ENCODE measurements at regions not wholly inside any gene's neighbourhood (a gene's known extent, or its start where the extent isn't known, plus 50 kb on each side); places are given as distances from the start of the nearest gene placed in this dataset.

DNA sequence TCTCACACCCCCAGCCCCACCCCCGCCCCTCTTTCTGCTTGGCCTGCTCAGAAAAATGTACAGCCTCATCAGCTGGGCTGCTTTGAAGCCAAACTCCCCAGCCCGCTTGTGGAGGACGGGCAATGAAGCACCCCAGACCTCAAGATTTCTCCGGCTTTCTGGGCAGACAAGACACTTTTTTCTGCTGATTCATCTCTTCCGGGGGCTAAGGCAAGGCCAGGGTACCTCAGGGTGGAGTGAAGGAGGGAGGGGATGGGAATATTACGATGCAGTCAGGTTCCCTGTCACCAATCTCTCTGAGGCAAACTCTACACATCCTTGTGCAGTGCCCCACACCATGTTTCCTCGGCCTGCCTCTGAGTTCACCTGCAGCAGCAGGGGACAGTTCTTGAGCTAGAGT lies 66.9 kb upstream of the ATP6AP2 start:
- Histone ChIP-seq H3K4me3 (ENCODE audit: low read length) (no peak overlapping the region), H3K27ac (ENCODE audit: low read length) (no peak overlapping the region), H3K27me3 (ENCODE audit: control insufficient read depth, insufficient read depth, low read length) (no peaks in the 10 kb centered on the region), H3K9me3 (ENCODE audit: control insufficient read depth, insufficient read depth, low read length) (no peaks in the 10 kb centered on the region), H3K4me1 (ENCODE audit: control insufficient read depth, insufficient read depth, low read length) (no peaks in the 10 kb centered on the region), H3K36me3 (ENCODE audit: control insufficient read depth, insufficient read depth, low read length) (no peaks in the 10 kb centered on the region)
- Mint-ChIP-seq H3K4me3 (no peak overlapping the region), H3K9me3 (no peaks in the 10 kb centered on the region), H3K4me1 (no peaks in the 10 kb centered on the region), H3K27ac (no peak overlapping the region), H3K27me3 (ENCODE audit: low read depth in 2 of 2) (peaks cover 5 to 8% of the 10 kb centered on the region in 2 donors), H3K36me3 (no peaks in the 10 kb centered on the region)
- WGBS (ENCODE audit: insufficient coverage), result 82% methylated on average over 7 of the region's 7 CpGs
- no peak for ATAC-seq
- intact Hi-C loops (cut with micrococcal nuclease), result no loop called here
- DNase-seq, result no peak
- no peak for TF ChIP-seq CTCF (IDR thresholded peaks at IDR 0.05)

- Histone ChIP-seq H3K27me3 (ENCODE audit: control insufficient read depth, insufficient read depth, low read length) (no peaks in the 10 kb centered on the region), H3K4me1 (ENCODE audit: control insufficient read depth, insufficient read depth, low read length) (no peaks in the 10 kb centered on the region), H3K27ac (ENCODE audit: low read length) (no peak overlapping the region), H3K36me3 (ENCODE audit: control insufficient read depth, insufficient read depth, low read length) (no peaks in the 10 kb centered on the region), H3K4me3 (ENCODE audit: low read length) (no peak overlapping the region), H3K9me3 (ENCODE audit: control insufficient read depth, insufficient read depth, low read length) (no peaks in the 10 kb centered on the region)
- Mint-ChIP-seq H3K9me3 (no peaks in the 10 kb centered on the region), H3K36me3 (no peaks in the 10 kb centered on the region), H3K27ac (no peak overlapping the region), H3K27me3 (ENCODE audit: low read depth in 2 of 2) (peaks cover 0 to 5% of the 10 kb centered on the region in 2 donors), H3K4me3 (no peak overlapping the region), H3K4me1 (no peaks in the 10 kb centered on the region)
- no peak for TF ChIP-seq CTCF (IDR thresholded peaks at IDR 0.05)
- no peak for ATAC-seq
- no peak for DNase-seq
- intact Hi-C loops (cut with micrococcal nuclease), result no loop called here
- WGBS (ENCODE audit: insufficient coverage), result 90% methylated on average over 5 of the region's 5 CpGs
These were observed 67.8 kb upstream of the ATP6AP2 start for GRCh38 chrX:40513012-40513411.

DNA sequence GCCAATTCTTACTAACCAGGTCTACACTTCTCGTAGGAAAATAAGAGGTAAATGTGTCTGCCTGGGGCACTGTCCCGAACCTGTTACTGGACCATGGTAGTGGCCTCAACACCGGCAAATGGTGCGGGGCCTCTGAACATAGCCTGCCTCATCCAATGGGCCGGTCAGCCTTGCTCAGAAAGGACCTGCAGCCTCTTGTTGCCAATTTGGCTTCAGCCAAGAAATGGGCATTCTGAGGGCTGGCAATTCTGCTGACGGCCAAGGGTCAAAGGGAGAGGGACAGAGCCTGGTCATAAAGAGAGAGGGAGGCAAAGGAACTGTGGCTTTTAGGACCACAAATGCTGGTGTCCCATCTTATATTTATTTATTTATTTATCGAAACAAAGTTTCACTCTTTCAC lies 69.5 kb upstream of the ATP6AP2 start:
- Histone ChIP-seq H3K27ac (ENCODE audit: low read length) (no peak overlapping the region), H3K4me3 (ENCODE audit: low read length) (no peak overlapping the region), H3K36me3 (ENCODE audit: control insufficient read depth, insufficient read depth, low read length) (no peaks in the 10 kb centered on the region), H3K27me3 (ENCODE audit: control insufficient read depth, insufficient read depth, low read length) (no peaks in the 10 kb centered on the region), H3K9me3 (ENCODE audit: control insufficient read depth, insufficient read depth, low read length) (no peaks in the 10 kb centered on the region), H3K4me1 (ENCODE audit: control insufficient read depth, insufficient read depth, low read length) (no peaks in the 10 kb centered on the region)
- DNase-seq (no peak), ATAC-seq (no peak)
- TF ChIP-seq CTCF (IDR thresholded peaks at IDR 0.05), result no peak
- 89% methylated on average over 6 of the region's 7 CpGs for WGBS (ENCODE audit: insufficient coverage)
- H3K36me3 Mint-ChIP-seq, result no peaks in the 10 kb centered on the region
- no peak overlapping the region for H3K4me3 Mint-ChIP-seq
- peaks cover 0 to 5% of the 10 kb centered on the region in 2 donors for H3K27me3 Mint-ChIP-seq (ENCODE audit: low read depth in 2 of 2)
- no peaks in the 10 kb centered on the region for H3K9me3 Mint-ChIP-seq
- intact Hi-C loops (cut with micrococcal nuclease), result no loop called here
- H3K4me1 Mint-ChIP-seq, result no peaks in the 10 kb centered on the region
- no peak overlapping the region for H3K27ac Mint-ChIP-seq

- H3K9me3 Mint-ChIP-seq, result no peaks in the 10 kb centered on the region
- Histone ChIP-seq H3K4me3 (ENCODE audit: low read length) (no peak overlapping the region), H3K27ac (ENCODE audit: low read length) (no peak overlapping the region), H3K36me3 (ENCODE audit: control insufficient read depth, insufficient read depth, low read length) (no peaks in the 10 kb centered on the region), H3K4me1 (ENCODE audit: control insufficient read depth, insufficient read depth, low read length) (no peaks in the 10 kb centered on the region), H3K27me3 (ENCODE audit: control insufficient read depth, insufficient read depth, low read length) (no peaks in the 10 kb centered on the region), H3K9me3 (ENCODE audit: control insufficient read depth, insufficient read depth, low read length) (no peaks in the 10 kb centered on the region)
- H3K4me3 Mint-ChIP-seq, result no peak overlapping the region
- ATAC-seq (no peak), DNase-seq (no peak)
- no peaks in the 10 kb centered on the region for H3K4me1 Mint-ChIP-seq
- H3K36me3 Mint-ChIP-seq, result no peaks in the 10 kb centered on the region
- intact Hi-C loops (cut with micrococcal nuclease), result no loop called here
- H3K27ac Mint-ChIP-seq, result no peak overlapping the region
- H3K27me3 Mint-ChIP-seq (ENCODE audit: low read depth in 2 of 2), result peaks cover 0 to 10% of the 10 kb centered on the region in 2 donors
- TF ChIP-seq CTCF (IDR thresholded peaks at IDR 0.05), result no peak
- WGBS (ENCODE audit: insufficient coverage), result 46% methylated on average over 6 of the region's 8 CpGs
These were observed 72.2 kb upstream of the ATP6AP2 start for GRCh38 chrX:40508560-40508959.

Measured in natural killer cell (primary cell).